AG09309 (cell line): ENCODE measurements at regions not wholly inside any gene's neighbourhood (a gene's known extent, or its start where the extent isn't known, plus 50 kb on each side); places are given as distances from the start of the nearest gene placed in this dataset.
"Not testable (repeated sequence)": the region's sequence is repeated elsewhere in the genome, so short reads cannot be mapped to it uniquely, and the experiment has no call there.

Experiments
- DNase-seq: peaks from one replicate; pipeline ENCODE4 v3.0.0-alpha.2; 2010; ENCODE audit warnings: low read depth
- H3K4me3 ChIP-seq: 2 replicates; pipeline ENCODE4 v1.5.1; 2011; ENCODE audit warnings: mild to moderate bottlenecking, low read depth, low read length, moderate library complexity; ENCODE audit not compliant: control insufficient read depth
- CTCF ChIP-seq: IDR thresholded peaks from 2 replicates; pipeline ENCODE4 v1.5.1; 2011; ENCODE audit warnings: mild to moderate bottlenecking, low read depth, low read length, inconsistent platforms; ENCODE audit not compliant: insufficient read depth, control insufficient read depth; ENCODE audit errors: missing control alignments

- no peak overlapping the region for H3K4me3 ChIP-seq
- DNase-seq: no peak
- no peak for TF ChIP-seq CTCF
Observed at GRCh38 chr4:170169699-170170098, 79.9 kb upstream of the AADAT start.

- H3K4me3 ChIP-seq: no peak overlapping the region
- no peak for TF ChIP-seq CTCF
- DNase-seq: no peak
Observed at GRCh38 chr4:170167678-170168077, 77.9 kb upstream of the AADAT start.

- H3K4me3 ChIP-seq, DNase-seq: not testable (repeated sequence)
Observed at GRCh38 chr4:170166193-170166592, 76.4 kb upstream of the AADAT start.

- DNase-seq: no peak
- H3K4me3 ChIP-seq: no peak overlapping the region
- no peak for TF ChIP-seq CTCF
Observed at GRCh38 chr4:170162416-170162815, 72.7 kb upstream of the AADAT start.

- H3K4me3 ChIP-seq: no peak overlapping the region
- no peak for TF ChIP-seq CTCF
- no peak for DNase-seq
Observed at GRCh38 chr4:170157670-170158069, 67.9 kb upstream of the AADAT start.

- no peak for TF ChIP-seq CTCF
- no peak overlapping the region for H3K4me3 ChIP-seq
- DNase-seq: no peak
Observed at GRCh38 chr4:170145120-170145519, 55.4 kb upstream of the AADAT start.

- TF ChIP-seq CTCF: no peak
- DNase-seq: no peak
- no peak overlapping the region for H3K4me3 ChIP-seq
Observed at GRCh38 chr4:170139764-170140163, 50.0 kb upstream of the AADAT start.
